ENCODE measurements at regions not wholly inside any gene's neighbourhood (a gene's known extent, or its start where the extent isn't known, plus 50 kb on each side); places are given as distances from the start of the nearest gene placed in this dataset.

- TF ChIP-seq, protein P1, sequence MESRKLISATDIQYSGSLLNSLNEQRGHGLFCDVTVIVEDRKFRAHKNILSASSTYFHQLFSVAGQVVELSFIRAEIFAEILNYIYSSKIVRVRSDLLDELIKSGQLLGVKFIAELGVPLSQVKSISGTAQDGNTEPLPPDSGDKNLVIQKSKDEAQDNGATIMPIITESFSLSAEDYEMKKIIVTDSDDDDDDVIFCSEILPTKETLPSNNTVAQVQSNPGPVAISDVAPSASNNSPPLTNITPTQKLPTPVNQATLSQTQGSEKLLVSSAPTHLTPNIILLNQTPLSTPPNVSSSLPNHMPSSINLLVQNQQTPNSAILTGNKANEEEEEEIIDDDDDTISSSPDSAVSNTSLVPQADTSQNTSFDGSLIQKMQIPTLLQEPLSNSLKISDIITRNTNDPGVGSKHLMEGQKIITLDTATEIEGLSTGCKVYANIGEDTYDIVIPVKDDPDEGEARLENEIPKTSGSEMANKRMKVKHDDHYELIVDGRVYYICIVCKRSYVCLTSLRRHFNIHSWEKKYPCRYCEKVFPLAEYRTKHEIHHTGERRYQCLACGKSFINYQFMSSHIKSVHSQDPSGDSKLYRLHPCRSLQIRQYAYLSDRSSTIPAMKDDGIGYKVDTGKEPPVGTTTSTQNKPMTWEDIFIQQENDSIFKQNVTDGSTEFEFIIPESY (IDR thresholded peaks at IDR 0.05) = no peak
- TF ChIP-seq CTCF (IDR thresholded peaks at IDR 0.05; ENCODE audit: low read depth, low read length, missing input control) (no peak), EGR1 (IDR thresholded peaks at IDR 0.05; ENCODE audit: low read depth in 2 of 2) (no peak), RAD21 (IDR thresholded peaks at IDR 0.05) (no peak), SP1 (IDR thresholded peaks at IDR 0.05) (no peak), TAF1 (conservative IDR thresholded peaks at IDR 0.05) (no peak), GABPA (IDR thresholded peaks at IDR 0.05 in 1 of 2, conservative IDR thresholded peaks at IDR 0.05 in 1 of 2) (no peak)
- TF ChIP-seq, protein P2, sequence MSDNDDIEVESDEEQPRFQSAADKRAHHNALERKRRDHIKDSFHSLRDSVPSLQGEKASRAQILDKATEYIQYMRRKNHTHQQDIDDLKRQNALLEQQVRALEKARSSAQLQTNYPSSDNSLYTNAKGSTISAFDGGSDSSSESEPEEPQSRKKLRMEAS (IDR thresholded peaks at IDR 0.05) = no peak
- TF ChIP-seq, protein P3, sequence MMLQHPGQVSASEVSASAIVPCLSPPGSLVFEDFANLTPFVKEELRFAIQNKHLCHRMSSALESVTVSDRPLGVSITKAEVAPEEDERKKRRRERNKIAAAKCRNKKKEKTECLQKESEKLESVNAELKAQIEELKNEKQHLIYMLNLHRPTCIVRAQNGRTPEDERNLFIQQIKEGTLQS (IDR thresholded peaks at IDR 0.05) = no peak
These were observed 621.8 kb downstream of the BCKDHB start for GRCh38 chr6:80728101-80728750.
